GM18909 (cell line): ENCODE measurements at regions not wholly inside any gene's neighbourhood (a gene's known extent, or its start where the extent isn't known, plus 50 kb on each side); places are given as distances from the start of the nearest gene placed in this dataset.
"Not testable (repeated sequence)": the region's sequence is repeated elsewhere in the genome, so short reads cannot be mapped to it uniquely, and the experiment has no call there.

Experiments
- ATAC-seq: cut with Tn5 transposase; IDR thresholded peaks from one replicate; pipeline ENCODE4 v1.9.1; 2021; ENCODE audit warnings: mild to moderate bottlenecking; ENCODE audit not compliant: unreplicated experiment, poor library complexity

- ATAC-seq: no peak
Observed at GRCh38 chr1:184823080-184823479, 68.4 kb upstream of the EDEM3 start.

- ATAC-seq: no peak
Observed at GRCh38 chr1:184822267-184822666, 67.6 kb upstream of the EDEM3 start.

- ATAC-seq: no peak
Observed at GRCh38 chr1:184821658-184822057, 67.0 kb upstream of the EDEM3 start.

- ATAC-seq: no peak
Observed at GRCh38 chr1:184820956-184821355, 66.3 kb upstream of the EDEM3 start.

GRCh38 chr1:184820218-184820750 is 65.6 kb upstream of the EDEM3 start:
- ATAC-seq: no peak

GRCh38 chr1:184818646-184819045 is 64.0 kb upstream of the EDEM3 start:
- ATAC-seq: no peak

GRCh38 chr1:184817003-184817402 is 62.3 kb upstream of the EDEM3 start:
- ATAC-seq: not testable (repeated sequence)

GRCh38 chr1:184813528-184814089 is 59.0 kb upstream of the EDEM3 start:
- no peak for ATAC-seq

GRCh38 chr1:184811439-184812111 is 56.9 kb upstream of the EDEM3 start:
- ATAC-seq: no peak

GRCh38 chr1:184810735-184811343 is 56.2 kb upstream of the EDEM3 start:
- no peak for ATAC-seq

- ATAC-seq: no peak
Observed at GRCh38 chr1:184806296-184806721, 51.7 kb upstream of the EDEM3 start.

GRCh38 chr1:184805667-184806295 is 51.1 kb upstream of the EDEM3 start:
- ATAC-seq: peak; percentile 90
